ENCODE measurements at regions not wholly inside any gene's neighbourhood (a gene's known extent, or its start where the extent isn't known, plus 50 kb on each side); places are given as distances from the start of the nearest gene placed in this dataset. TPM values are rescaled to one million over a fixed set of nuclear protein-coding genes. Genes with fewer than 3 reads are reported as not detected.
"Not testable (repeated sequence)": the region's sequence is repeated elsewhere in the genome, so short reads cannot be mapped to it uniquely, and the experiment has no call there.

GRCh38 chr6:71810880-71811279, 75.5 kb upstream of the RIMS1 start:
- Histone ChIP-seq H3K27ac (replicated peaks; ENCODE audit: low read length) (no peak overlapping the region), H4K8ac (ENCODE audit: low read depth, low read length) (no peak overlapping the region), H3K36me3 (replicated peaks in 1 of 2; ENCODE audit: control insufficient read depth in 2 of 2, insufficient read depth in 2 of 2, low read length in 2 of 2) (no peaks in the 10 kb centered on the region), H2BK5ac (ENCODE audit: low read length) (no peak overlapping the region), H3K14ac (ENCODE audit: low read length) (no peak overlapping the region), H3K4me2 (ENCODE audit: insufficient read depth, low read length, poor library complexity, severe bottlenecking) (no peak overlapping the region), H2AFZ (ENCODE audit: low read length) (no peak overlapping the region), H3K9me3 (replicated peaks in 1 of 2; ENCODE audit: control insufficient read depth in 2 of 2, insufficient read depth in 1 of 2, low read depth in 1 of 2, low read length in 2 of 2) (peaks cover 0 to 3% of the 10 kb centered on the region in 2 donors), H3K9ac (ENCODE audit: low read depth, low read length, poor library complexity) (no peak overlapping the region), H3K79me1 (ENCODE audit: low read depth, low read length) (no peaks in the 10 kb centered on the region), H3K27me3 (ENCODE audit: control insufficient read depth in 3 of 3, insufficient read depth in 3 of 3, low read depth in 1 of 3, low read length in 3 of 3) (no peaks in the 10 kb centered on the region), H2BK12ac (ENCODE audit: low read length) (no peak overlapping the region), H4K91ac (ENCODE audit: low read depth, low read length, poor library complexity) (no peak overlapping the region), H2BK120ac (ENCODE audit: low read depth, low read length) (no peak overlapping the region), H2AK5ac (ENCODE audit: low read depth, low read length) (no peak overlapping the region), H3K18ac (ENCODE audit: low read length) (no peak overlapping the region), H3K4ac (ENCODE audit: low read length) (no peak overlapping the region), H3K4me1 (ENCODE audit: control insufficient read depth in 2 of 2, insufficient read depth in 1 of 2, low read depth in 1 of 2, low read length in 2 of 2) (no peaks in the 10 kb centered on the region), H3K23ac (ENCODE audit: low read depth, low read length, poor library complexity) (no peak overlapping the region), H2BK15ac (ENCODE audit: low read length) (no peak overlapping the region), H3K4me3 (ENCODE audit: low read length in 2 of 2) (no peak overlapping the region)
- WGBS, 2 donors (ENCODE audit: extremely low coverage in 2 of 2, insufficient read length in 2 of 2, insufficient replicate concordance in 1 of 2) = no CpG with 5 or more reads among the region's 1 CpG
- no peak for DNase-seq (ENCODE audit: low spot score)

GRCh38 chr6:71822625-71823024, 63.7 kb upstream of the RIMS1 start:
- H3K9me3 ChIP-seq (replicated peaks in 1 of 2; ENCODE audit: control insufficient read depth in 2 of 2, insufficient read depth in 1 of 2, low read depth in 1 of 2, low read length in 2 of 2) = no peaks in the 10 kb centered on the region

GRCh38 chr6:71832110-71832764, 54.1 kb upstream of the RIMS1 start:
- not testable (repeated sequence) for H2AK5ac ChIP-seq (ENCODE audit: low read depth, low read length); H3K27ac ChIP-seq (replicated peaks; ENCODE audit: low read length); H3K4me2 ChIP-seq (ENCODE audit: insufficient read depth, low read length, poor library complexity, severe bottlenecking); H2AFZ ChIP-seq (ENCODE audit: low read length); H3K36me3 ChIP-seq (replicated peaks in 1 of 2; ENCODE audit: control insufficient read depth in 2 of 2, insufficient read depth in 2 of 2, low read length in 2 of 2); H2BK15ac ChIP-seq (ENCODE audit: low read length); DNase-seq (ENCODE audit: low spot score); H3K9ac ChIP-seq (ENCODE audit: low read depth, low read length, poor library complexity); H3K9me3 ChIP-seq (replicated peaks in 1 of 2; ENCODE audit: control insufficient read depth in 2 of 2, insufficient read depth in 1 of 2, low read depth in 1 of 2, low read length in 2 of 2); H3K14ac ChIP-seq (ENCODE audit: low read length); H3K79me1 ChIP-seq (ENCODE audit: low read depth, low read length); H3K27me3 ChIP-seq (ENCODE audit: control insufficient read depth in 3 of 3, insufficient read depth in 3 of 3, low read depth in 1 of 3, low read length in 3 of 3); H3K4me1 ChIP-seq (ENCODE audit: control insufficient read depth in 2 of 2, insufficient read depth in 1 of 2, low read depth in 1 of 2, low read length in 2 of 2); H2BK12ac ChIP-seq (ENCODE audit: low read length); H4K91ac ChIP-seq (ENCODE audit: low read depth, low read length, poor library complexity); H2BK120ac ChIP-seq (ENCODE audit: low read depth, low read length); H3K4ac ChIP-seq (ENCODE audit: low read length); H2BK5ac ChIP-seq (ENCODE audit: low read length); H3K18ac ChIP-seq (ENCODE audit: low read length); H3K4me3 ChIP-seq (ENCODE audit: low read length in 2 of 2); H3K23ac ChIP-seq (ENCODE audit: low read depth, low read length, poor library complexity); H4K8ac ChIP-seq (ENCODE audit: low read depth, low read length)
- no CpG with 5 or more reads among the region's 25 CpGs for WGBS, 2 donors (ENCODE audit: extremely low coverage in 2 of 2, insufficient read length in 2 of 2, insufficient replicate concordance in 1 of 2)

More at GRCh38 chr6:71822625-71823024, 63.7 kb upstream of the RIMS1 start:
- Histone ChIP-seq H4K8ac (ENCODE audit: low read depth, low read length) (no peak overlapping the region), H2BK5ac (ENCODE audit: low read length) (no peak overlapping the region), H3K4me3 (ENCODE audit: low read length in 2 of 2) (no peak overlapping the region), H3K4me2 (ENCODE audit: insufficient read depth, low read length, poor library complexity, severe bottlenecking) (no peak overlapping the region), H3K23ac (ENCODE audit: low read depth, low read length, poor library complexity) (no peak overlapping the region), H2AFZ (ENCODE audit: low read length) (no peak overlapping the region), H3K14ac (ENCODE audit: low read length) (no peak overlapping the region), H3K79me1 (ENCODE audit: low read depth, low read length) (no peaks in the 10 kb centered on the region), H3K36me3 (replicated peaks in 1 of 2; ENCODE audit: control insufficient read depth in 2 of 2, insufficient read depth in 2 of 2, low read length in 2 of 2) (no peaks in the 10 kb centered on the region), H2BK12ac (ENCODE audit: low read length) (no peak overlapping the region), H3K27me3 (ENCODE audit: control insufficient read depth in 3 of 3, insufficient read depth in 3 of 3, low read depth in 1 of 3, low read length in 3 of 3) (no peaks in the 10 kb centered on the region), H3K9ac (ENCODE audit: low read depth, low read length, poor library complexity) (no peak overlapping the region), H2BK120ac (ENCODE audit: low read depth, low read length) (no peak overlapping the region), H3K4me1 (ENCODE audit: control insufficient read depth in 2 of 2, insufficient read depth in 1 of 2, low read depth in 1 of 2, low read length in 2 of 2) (no peaks in the 10 kb centered on the region), H2AK5ac (ENCODE audit: low read depth, low read length) (no peak overlapping the region), H4K91ac (ENCODE audit: low read depth, low read length, poor library complexity) (no peak overlapping the region), H3K27ac (replicated peaks; ENCODE audit: low read length) (no peak overlapping the region), H3K4ac (ENCODE audit: low read length) (no peak overlapping the region), H3K18ac (ENCODE audit: low read length) (no peak overlapping the region), H2BK15ac (ENCODE audit: low read length) (no peak overlapping the region)
- no peak for DNase-seq (ENCODE audit: low spot score)
- WGBS, 2 donors (ENCODE audit: extremely low coverage in 2 of 2, insufficient read length in 2 of 2, insufficient replicate concordance in 1 of 2) = no CpG with 5 or more reads among the region's 2 CpGs

Small RNA genes in the stretch of these regions (small RNA-seq; reads per million reads assigned to genes)
- gene MIR30A (ENCODE audit: insufficient read depth) = 9,121 reads per million, percentile 100 among the genes with 10 or more reads in this experiment
- 50.1 reads per million, percentile 93 among the genes with 10 or more reads in this experiment for gene MIR30C2 (ENCODE audit: insufficient read depth)
- not detected for gene RNU4-66P (ENCODE audit: insufficient read depth)
